DLD1 (cell line): ENCODE measurements at regions not wholly inside any gene's neighbourhood (a gene's known extent, or its start where the extent isn't known, plus 50 kb on each side); places are given as distances from the start of the nearest gene placed in this dataset.
"Not testable (repeated sequence)": the region's sequence is repeated elsewhere in the genome, so short reads cannot be mapped to it uniquely, and the experiment has no call there.

Experiments
- in situ Hi-C: cut with HindIII; loops from 2 replicates; pipeline ENCODE4 v1.10.0; 2017; ENCODE audit warnings: low sequenced_read_pairs

- in situ Hi-C loops: loop anchor here (10.0 kb wide), 1 partner anchor 57 kb away; no protein-coding TSS in a partner anchor
Measured at GRCh38 chr13:44757671-44758070, 181.5 kb upstream of the TSC22D1 start.

GRCh38 chr13:44756276-44756810, 180.2 kb upstream of the TSC22D1 start:
- in situ Hi-C loops: loop anchor here (10.0 kb wide), 1 partner anchor 58 kb away; no protein-coding TSS in a partner anchor

GRCh38 chr13:44755872-44756271, 179.7 kb upstream of the TSC22D1 start:
- in situ Hi-C loops: loop anchor here (10.0 kb wide), 1 partner anchor 59 kb away; no protein-coding TSS in a partner anchor

GRCh38 chr13:44752164-44752563, 176.0 kb upstream of the TSC22D1 start:
- in situ Hi-C loops: loop anchor here (10.0 kb wide), 1 partner anchor 63 kb away; no protein-coding TSS in a partner anchor

- in situ Hi-C loops: loop anchor here (10.0 kb wide), 1 partner anchor 64 kb away; no protein-coding TSS in a partner anchor
Measured at GRCh38 chr13:44750630-44751029, 174.5 kb upstream of the TSC22D1 start.

GRCh38 chr13:44749906-44750305, 173.8 kb upstream of the TSC22D1 start:
- in situ Hi-C loops: loop anchor here (10.0 kb wide), 1 partner anchor 65 kb away; no protein-coding TSS in a partner anchor

- in situ Hi-C loops: no loop called here
Measured at GRCh38 chr13:44748439-44748838, 172.3 kb upstream of the TSC22D1 start.

- in situ Hi-C loops: no loop called here
Measured at GRCh38 chr13:44747179-44747578, 171.0 kb upstream of the TSC22D1 start.

- in situ Hi-C loops: no loop called here
Measured at GRCh38 chr13:44746690-44747089, 170.6 kb upstream of the TSC22D1 start.

GRCh38 chr13:44744880-44745633, 168.9 kb upstream of the TSC22D1 start:
- in situ Hi-C loops: no loop called here

GRCh38 chr13:44739539-44739938, 163.4 kb upstream of the TSC22D1 start:
- in situ Hi-C loops: no loop called here

- in situ Hi-C loops: no loop called here
Measured at GRCh38 chr13:44739120-44739519, 163.0 kb upstream of the TSC22D1 start.

GRCh38 chr13:44738463-44738862, 162.3 kb upstream of the TSC22D1 start:
- in situ Hi-C loops: no loop called here

GRCh38 chr13:44735806-44736205, 159.7 kb upstream of the TSC22D1 start:
- in situ Hi-C loops: no loop called here

- in situ Hi-C loops: no loop called here
Measured at GRCh38 chr13:44734201-44734707, 158.1 kb upstream of the TSC22D1 start.

GRCh38 chr13:44732503-44733098, 156.5 kb upstream of the TSC22D1 start:
- in situ Hi-C loops: no loop called here

GRCh38 chr13:44730851-44731250, 154.7 kb upstream of the TSC22D1 start:
- in situ Hi-C loops: no loop called here

- in situ Hi-C loops: no loop called here
Measured at GRCh38 chr13:44730099-44730498, 154.0 kb upstream of the TSC22D1 start.

GRCh38 chr13:44727591-44727990, 151.5 kb upstream of the TSC22D1 start:
- in situ Hi-C loops: not testable (repeated sequence)

- in situ Hi-C loops: no loop called here
Measured at GRCh38 chr13:44726778-44727177, 150.6 kb upstream of the TSC22D1 start.

GRCh38 chr13:44726214-44726613, 150.1 kb upstream of the TSC22D1 start:
- in situ Hi-C loops: no loop called here
